ENCODE measurements at regions not wholly inside any gene's neighbourhood (a gene's known extent, or its start where the extent isn't known, plus 50 kb on each side); places are given as distances from the start of the nearest gene placed in this dataset.
A peak's percentile ranks its signal among the peaks of the same experiment; 100 is the strongest.

DNA sequence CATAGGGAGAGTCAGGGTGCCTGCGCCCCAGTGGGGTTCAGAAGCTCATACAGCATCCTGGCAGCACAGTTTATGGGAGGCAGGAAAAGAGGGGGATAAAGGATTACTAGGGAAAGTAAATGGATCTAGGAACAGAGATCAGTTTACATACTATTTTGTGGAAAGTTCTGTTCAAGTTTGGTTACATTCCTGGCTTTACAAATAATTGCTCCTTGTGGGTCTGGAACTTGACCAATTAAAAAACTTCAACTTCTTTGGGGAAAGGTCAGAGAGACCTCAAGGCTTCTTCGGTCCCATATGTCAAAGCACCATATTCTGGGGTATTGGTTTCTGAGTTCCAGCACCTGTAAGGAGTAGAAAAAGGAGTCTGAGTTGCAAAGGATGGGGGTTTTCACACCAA, 64.1 kb downstream of the ZDHHC19 start:
- no peak overlapping the region for H3K27ac ChIP-seq (ENCODE audit: low read depth, low read length)
- H3K36me3 ChIP-seq (ENCODE audit: control insufficient read depth in 2 of 3, insufficient read depth in 3 of 3, low read length in 3 of 3), result no peaks in the 10 kb centered on the region
- peaks cover 0 to 10% (median 0%) of the 10 kb centered on the region in 7 donors for H3K4me1 Mint-ChIP-seq
- intact Hi-C loops (cut with micrococcal nuclease), result no loop called here
- H3K27me3 ChIP-seq (ENCODE audit: control insufficient read depth in 2 of 2, insufficient read depth in 2 of 2, low read length in 2 of 2), result no peaks in the 10 kb centered on the region
- no peaks in the 10 kb centered on the region for H3K27me3 Mint-ChIP-seq
- POLR2A ChIA-PET, result no interaction called here
- H3K9me3 ChIP-seq (ENCODE audit: control insufficient read depth in 2 of 3, low read length in 3 of 3), result no peaks in the 10 kb centered on the region
- DNase-seq (no peak), ATAC-seq (no peak)
- peaks cover 0 to 11% (median 3%) of the 10 kb centered on the region in 5 donors for H3K36me3 Mint-ChIP-seq
- CTCF ChIA-PET, result no interaction called here
- no peak overlapping the region for H3K27ac Mint-ChIP-seq
- H3K4me1 ChIP-seq (ENCODE audit: control insufficient read depth in 2 of 2, insufficient read depth in 2 of 2, low read length in 2 of 2), result no peaks in the 10 kb centered on the region
- peaks cover 0 to 23% (median 3%) of the 10 kb centered on the region in 11 donors for H3K9me3 Mint-ChIP-seq
- no peak overlapping the region for H3K4me3 Mint-ChIP-seq
- no peak overlapping the region for H3K4me3 ChIP-seq (ENCODE audit: low read length)

DNA sequence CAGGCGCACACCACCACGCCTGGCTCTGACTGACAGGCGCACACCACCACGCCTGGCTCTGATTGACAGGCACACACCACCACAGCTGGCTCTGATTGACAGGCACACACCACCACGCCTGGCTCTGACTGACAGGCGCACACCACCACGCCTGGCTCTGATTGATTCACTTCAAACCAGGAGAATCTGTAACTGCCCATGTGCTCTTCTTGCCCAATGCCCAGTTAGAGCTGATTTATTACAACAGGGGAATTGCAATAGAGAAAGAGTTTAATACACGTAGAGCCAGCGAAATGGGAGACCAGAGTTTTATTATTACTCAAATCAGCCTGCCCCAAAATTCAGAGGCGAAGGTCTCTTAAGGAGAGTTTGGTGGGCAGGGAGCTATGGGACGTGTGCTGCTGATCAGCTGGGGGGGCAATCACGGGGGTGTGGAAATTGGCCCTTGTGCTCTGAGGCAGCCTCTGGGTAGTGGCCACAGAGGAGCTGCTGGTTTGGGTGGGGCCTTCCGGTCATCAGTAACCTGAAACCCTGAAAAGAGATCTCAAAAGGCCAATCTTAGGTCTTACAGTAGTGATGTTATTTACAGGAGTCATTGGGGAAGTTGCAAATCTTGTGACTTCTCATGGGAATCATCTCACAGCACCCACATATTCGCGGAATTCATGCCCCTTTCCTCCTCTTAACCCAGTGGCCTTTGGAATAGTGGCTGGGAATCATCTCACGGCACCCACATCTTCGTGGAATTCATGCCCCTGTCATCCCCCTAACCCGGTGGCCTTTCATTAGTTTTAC, 63.8 kb upstream of the TFRC start:
- DNase-seq, result no peak
- ATAC-seq, result no peak
- intact Hi-C loops (cut with micrococcal nuclease), result no loop called here
- Mint-ChIP-seq H3K36me3 (peaks cover 0 to 6% (median 3%) of the 10 kb centered on the region in 5 donors), H3K9me3 (peaks cover 0 to 14% (median 3%) of the 10 kb centered on the region in 11 donors), H3K4me3 (no peak overlapping the region), H3K27ac (no peak overlapping the region), H3K4me1 (peaks cover 0 to 15% (median 0%) of the 10 kb centered on the region in 7 donors), H3K27me3 (no peaks in the 10 kb centered on the region)
- Histone ChIP-seq H3K27me3 (ENCODE audit: control insufficient read depth in 2 of 2, insufficient read depth in 2 of 2, low read length in 2 of 2) (no peaks in the 10 kb centered on the region), H3K4me3 (ENCODE audit: low read length) (no peak overlapping the region), H3K4me1 (ENCODE audit: control insufficient read depth in 2 of 2, insufficient read depth in 2 of 2, low read length in 2 of 2) (no peaks in the 10 kb centered on the region), H3K36me3 (ENCODE audit: control insufficient read depth in 2 of 3, insufficient read depth in 3 of 3, low read length in 3 of 3) (no peaks in the 10 kb centered on the region), H3K9me3 (ENCODE audit: control insufficient read depth in 2 of 3, low read length in 3 of 3) (no peaks in the 10 kb centered on the region), H3K27ac (ENCODE audit: low read depth, low read length) (no peak overlapping the region)
- ChIA-PET CTCF (no interaction called here), POLR2A (no interaction called here)

DNA sequence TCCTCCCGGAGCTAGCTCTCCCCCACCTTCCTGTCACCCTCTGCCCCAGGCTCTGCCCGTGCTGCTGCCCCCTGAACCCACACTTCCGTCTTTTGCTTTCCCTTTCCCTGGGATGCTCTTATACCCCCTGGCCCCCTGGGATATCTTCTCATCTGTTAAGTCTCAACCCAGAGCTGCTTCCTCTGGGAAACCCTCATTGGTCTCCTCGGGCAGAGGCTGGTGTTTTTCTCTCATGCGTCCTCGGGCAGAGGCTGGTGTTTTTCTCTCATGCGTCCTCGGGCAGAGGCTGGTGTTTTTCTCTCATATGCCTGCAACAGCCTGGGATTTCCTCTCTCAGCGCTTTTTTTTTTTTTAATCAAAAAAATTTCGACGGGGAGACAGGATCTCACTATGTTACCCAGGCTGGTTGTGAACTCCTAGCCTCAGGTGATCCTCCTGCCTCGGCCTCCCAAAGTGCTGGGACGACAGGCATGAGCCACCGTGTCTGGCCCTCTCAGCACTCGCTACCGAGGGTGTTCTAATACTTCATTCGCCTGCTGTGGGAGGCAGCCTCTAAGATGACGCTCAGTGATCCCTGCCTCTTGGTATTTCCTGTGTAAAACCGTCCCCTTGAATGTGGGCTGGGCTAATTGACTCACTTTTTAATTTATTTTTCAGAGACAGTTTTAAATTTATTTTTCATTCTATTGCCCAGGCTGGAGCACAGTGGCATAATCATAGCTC, 62.7 kb upstream of the TFRC start:
- H3K36me3 Mint-ChIP-seq, result peaks cover 0 to 3% (median 0%) of the 10 kb centered on the region in 5 donors
- DNase-seq (no peak), ATAC-seq (peak; percentile 73)
- no peaks in the 10 kb centered on the region for H3K4me1 ChIP-seq (ENCODE audit: control insufficient read depth in 2 of 2, insufficient read depth in 2 of 2, low read length in 2 of 2)
- CTCF ChIA-PET, result no interaction called here
- H3K27ac Mint-ChIP-seq, result peak overlapping the region in 2 of 9 donors; percentile 12 to 21
- H3K27me3 ChIP-seq (ENCODE audit: control insufficient read depth in 2 of 2, insufficient read depth in 2 of 2, low read length in 2 of 2), result no peaks in the 10 kb centered on the region
- H3K9me3 Mint-ChIP-seq, result peaks cover 0 to 4% (median 0%) of the 10 kb centered on the region in 11 donors
- no peak overlapping the region for H3K27ac ChIP-seq (ENCODE audit: low read depth, low read length)
- H3K4me3 Mint-ChIP-seq, result peak overlapping the region in 1 of 10 donors; percentile 29
- POLR2A ChIA-PET, result interaction anchor here (0.6 kb wide), 1 partner anchor 11 kb away, joined by 6 read pairs; no protein-coding TSS in a partner anchor
- intact Hi-C loops (cut with micrococcal nuclease), result no loop called here
- H3K4me1 Mint-ChIP-seq, result peaks cover 0 to 15% (median 0%) of the 10 kb centered on the region in 7 donors
- H3K9me3 ChIP-seq (ENCODE audit: control insufficient read depth in 2 of 3, low read length in 3 of 3), result no peaks in the 10 kb centered on the region
- H3K27me3 Mint-ChIP-seq, result no peaks in the 10 kb centered on the region
- no peaks in the 10 kb centered on the region for H3K36me3 ChIP-seq (ENCODE audit: control insufficient read depth in 2 of 3, insufficient read depth in 3 of 3, low read length in 3 of 3)
- no peak overlapping the region for H3K4me3 ChIP-seq (ENCODE audit: low read length)

DNA sequence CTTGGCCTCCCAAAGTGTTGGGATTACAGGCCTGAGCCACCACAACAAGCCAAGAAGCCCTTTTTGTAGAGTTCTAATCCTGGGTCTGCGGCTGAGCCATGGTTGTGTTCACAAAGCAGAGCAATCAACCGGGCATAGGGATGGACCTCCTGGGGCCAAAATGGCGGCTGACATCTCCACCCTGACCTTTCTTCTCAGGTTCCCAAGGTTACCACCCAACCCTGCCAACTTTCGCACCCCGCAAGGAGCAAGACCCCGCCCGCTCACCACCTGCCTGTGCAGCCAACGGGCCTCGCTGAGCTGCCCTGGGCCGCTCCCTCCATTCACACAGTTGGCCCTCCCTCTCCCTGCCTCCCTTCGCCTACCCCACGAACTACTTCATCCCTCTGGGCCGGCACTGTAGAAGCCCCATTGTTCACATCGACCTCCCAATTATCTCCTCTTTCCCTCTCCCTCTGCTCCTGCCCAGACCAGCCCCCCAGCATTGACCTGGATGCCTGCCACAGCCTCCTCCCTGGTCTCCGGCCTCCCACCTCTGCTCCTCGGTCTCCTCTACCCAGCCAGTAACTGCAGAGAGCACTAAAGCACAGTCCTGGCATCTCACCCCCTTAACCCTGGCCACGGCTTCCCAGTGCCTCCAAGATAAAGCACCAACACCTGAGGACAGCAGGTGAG, 62.0 kb upstream of the TFRC start:
- POLR2A ChIA-PET, result no interaction called here

DNA sequence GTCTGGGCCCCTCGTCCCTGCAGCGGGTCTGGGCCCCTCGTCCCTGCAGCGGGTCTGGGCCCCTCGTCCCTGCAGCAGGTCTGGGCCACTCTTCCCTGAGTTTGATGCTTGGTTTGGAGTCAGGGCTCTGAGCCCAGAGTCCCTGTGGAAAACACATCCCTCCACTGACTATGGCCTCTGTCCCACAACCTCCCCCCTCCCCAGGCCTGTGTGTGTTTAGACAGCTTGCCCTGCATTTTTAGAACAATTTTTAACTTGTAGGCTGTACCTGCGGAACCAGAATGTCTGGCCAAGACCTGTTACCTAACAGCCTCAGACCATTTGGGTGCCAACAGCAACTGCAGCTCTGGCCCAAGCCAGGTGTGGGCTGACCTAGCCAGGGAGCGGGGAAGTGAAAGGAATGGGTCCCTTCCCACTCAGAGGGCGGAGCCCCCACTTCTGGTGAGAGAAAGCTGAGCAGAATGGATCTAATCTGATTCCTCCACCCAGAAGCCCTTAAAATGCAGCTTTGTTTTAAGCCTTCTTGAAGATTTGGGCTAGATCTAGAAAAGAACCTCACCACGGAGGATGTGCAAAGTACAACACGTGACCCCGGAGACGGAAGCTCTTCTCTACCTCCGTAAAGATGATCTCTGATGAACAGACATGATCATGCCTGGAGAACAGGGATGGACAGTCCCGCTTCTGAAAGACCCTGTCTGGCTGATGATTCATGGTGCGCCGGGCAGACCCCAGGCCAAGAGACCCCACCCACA, 60.5 kb upstream of the TFRC start:
- no peak for ATAC-seq
- no peak overlapping the region for H3K27ac ChIP-seq (ENCODE audit: low read depth, low read length)
- no peaks in the 10 kb centered on the region for H3K4me1 ChIP-seq (ENCODE audit: control insufficient read depth in 2 of 2, insufficient read depth in 2 of 2, low read length in 2 of 2)
- H3K27me3 ChIP-seq (ENCODE audit: control insufficient read depth in 2 of 2, insufficient read depth in 2 of 2, low read length in 2 of 2), result no peaks in the 10 kb centered on the region
- H3K4me3 ChIP-seq (ENCODE audit: low read length), result no peak overlapping the region
- H3K4me1 Mint-ChIP-seq, result peaks cover 0 to 15% (median 0%) of the 10 kb centered on the region in 7 donors
- intact Hi-C loops (cut with micrococcal nuclease), result no loop called here
- H3K36me3 Mint-ChIP-seq, result no peaks in the 10 kb centered on the region
- H3K9me3 ChIP-seq (ENCODE audit: control insufficient read depth in 2 of 3, low read length in 3 of 3), result no peaks in the 10 kb centered on the region
- no peak overlapping the region for H3K27ac Mint-ChIP-seq
- no peak for DNase-seq
- H3K36me3 ChIP-seq (ENCODE audit: control insufficient read depth in 2 of 3, insufficient read depth in 3 of 3, low read length in 3 of 3), result no peaks in the 10 kb centered on the region
- CTCF ChIA-PET, result no interaction called here
- H3K4me3 Mint-ChIP-seq, result no peak overlapping the region
- no peaks in the 10 kb centered on the region for H3K9me3 Mint-ChIP-seq
- no peaks in the 10 kb centered on the region for H3K27me3 Mint-ChIP-seq
- POLR2A ChIA-PET, result no interaction called here

More for the DNA sequence above, 62.0 kb upstream of the TFRC start:
- intact Hi-C loops (cut with micrococcal nuclease), result no loop called here
- Histone ChIP-seq H3K4me3 (ENCODE audit: low read length) (no peak overlapping the region), H3K4me1 (ENCODE audit: control insufficient read depth in 2 of 2, insufficient read depth in 2 of 2, low read length in 2 of 2) (no peaks in the 10 kb centered on the region), H3K9me3 (ENCODE audit: control insufficient read depth in 2 of 3, low read length in 3 of 3) (no peaks in the 10 kb centered on the region), H3K36me3 (ENCODE audit: control insufficient read depth in 2 of 3, insufficient read depth in 3 of 3, low read length in 3 of 3) (no peaks in the 10 kb centered on the region), H3K27me3 (ENCODE audit: control insufficient read depth in 2 of 2, insufficient read depth in 2 of 2, low read length in 2 of 2) (no peaks in the 10 kb centered on the region), H3K27ac (ENCODE audit: low read depth, low read length) (no peak overlapping the region)
- ATAC-seq (no peak), DNase-seq (no peak)
- H3K27ac Mint-ChIP-seq, result peak overlapping the region in 1 of 9 donors; percentile 68
- H3K4me3 Mint-ChIP-seq, result no peak overlapping the region
- no peaks in the 10 kb centered on the region for H3K27me3 Mint-ChIP-seq
- CTCF ChIA-PET, result no interaction called here
- H3K4me1 Mint-ChIP-seq, result peaks cover 0 to 15% (median 0%) of the 10 kb centered on the region in 7 donors
- H3K36me3 Mint-ChIP-seq, result no peaks in the 10 kb centered on the region
- H3K9me3 Mint-ChIP-seq, result peaks cover 0 to 3% (median 0%) of the 10 kb centered on the region in 11 donors

DNA sequence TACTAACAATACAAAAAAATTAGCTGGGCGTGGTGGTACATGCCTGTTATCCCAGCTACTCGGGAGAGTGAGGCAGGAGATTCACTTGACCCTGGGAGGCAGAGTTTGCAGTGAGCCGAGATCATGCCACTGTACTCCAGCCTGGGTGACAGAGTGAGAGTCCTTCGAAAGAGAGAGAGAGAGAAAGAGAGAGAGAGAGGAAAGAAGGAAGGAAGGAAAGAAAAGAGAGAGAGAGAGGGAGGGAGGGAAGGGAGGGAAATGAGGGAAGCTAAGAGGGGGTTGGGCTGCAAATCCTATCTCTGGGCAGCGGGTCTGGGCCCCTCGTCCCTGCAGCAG, 59.9 kb upstream of the TFRC start:
- Histone ChIP-seq H3K27me3 (ENCODE audit: control insufficient read depth in 2 of 2, insufficient read depth in 2 of 2, low read length in 2 of 2) (no peaks in the 10 kb centered on the region), H3K36me3 (ENCODE audit: control insufficient read depth in 2 of 3, insufficient read depth in 3 of 3, low read length in 3 of 3) (no peaks in the 10 kb centered on the region), H3K4me3 (ENCODE audit: low read length) (no peak overlapping the region), H3K27ac (ENCODE audit: low read depth, low read length) (no peak overlapping the region), H3K9me3 (ENCODE audit: control insufficient read depth in 2 of 3, low read length in 3 of 3) (no peaks in the 10 kb centered on the region), H3K4me1 (ENCODE audit: control insufficient read depth in 2 of 2, insufficient read depth in 2 of 2, low read length in 2 of 2) (no peaks in the 10 kb centered on the region)
- intact Hi-C loops (cut with micrococcal nuclease), result no loop called here
- Mint-ChIP-seq H3K36me3 (no peaks in the 10 kb centered on the region), H3K4me3 (no peak overlapping the region), H3K4me1 (peaks cover 0 to 15% (median 0%) of the 10 kb centered on the region in 7 donors), H3K9me3 (no peaks in the 10 kb centered on the region), H3K27me3 (no peaks in the 10 kb centered on the region), H3K27ac (peak overlapping the region in 1 of 9 donors; percentile 76)
- ATAC-seq, result no peak
- ChIA-PET POLR2A (no interaction called here), CTCF (no interaction called here)
- no peak for DNase-seq

Measured in naive thymus-derived CD4-positive, alpha-beta T cell (primary cell).